ENCODE measurements at regions not wholly inside any gene's neighbourhood (a gene's known extent, or its start where the extent isn't known, plus 50 kb on each side); places are given as distances from the start of the nearest gene placed in this dataset.
A peak's percentile ranks its signal among the peaks of the same experiment; 100 is the strongest.
"Not testable (repeated sequence)": the region's sequence is repeated elsewhere in the genome, so short reads cannot be mapped to it uniquely, and the experiment has no call there.

- no peak for DNase-seq
These were observed 154.0 kb downstream of the THBS2 start for GRCh38 chr6:169099411-169100202.

GRCh38 chr6:169098651-169099050 is 155.0 kb downstream of the THBS2 start:
- not testable (repeated sequence) for DNase-seq

- DNase-seq, result no peak
These were observed 155.5 kb downstream of the THBS2 start for GRCh38 chr6:169098116-169098515.

GRCh38 chr6:169097381-169097959 is 156.2 kb downstream of the THBS2 start:
- DNase-seq, result no peak

- DNase-seq, result no peak
These were observed 157.3 kb downstream of the THBS2 start for GRCh38 chr6:169096388-169096787.

- DNase-seq, result no peak
These were observed 158.5 kb downstream of the THBS2 start for GRCh38 chr6:169095153-169095552.

- DNase-seq, result no peak
These were observed 159.1 kb downstream of the THBS2 start for GRCh38 chr6:169094552-169094950.

GRCh38 chr6:169093770-169094551 is 159.7 kb downstream of the THBS2 start:
- no peak for DNase-seq

GRCh38 chr6:169093066-169093723 is 160.5 kb downstream of the THBS2 start:
- no peak for DNase-seq

- DNase-seq, result peak; percentile 87
These were observed 161.3 kb downstream of the THBS2 start for GRCh38 chr6:169092375-169092774.

GRCh38 chr6:169090514-169091127 is 163.0 kb downstream of the THBS2 start:
- not testable (repeated sequence) for DNase-seq

GRCh38 chr6:169088762-169089161 is 164.9 kb downstream of the THBS2 start:
- DNase-seq, result no peak

GRCh38 chr6:169087443-169088041 is 166.1 kb downstream of the THBS2 start:
- no peak for DNase-seq

- not testable (repeated sequence) for DNase-seq
These were observed 167.0 kb downstream of the THBS2 start for GRCh38 chr6:169086616-169087015.

GRCh38 chr6:169086020-169086419 is 167.6 kb downstream of the THBS2 start:
- no peak for DNase-seq

- DNase-seq, result no peak
These were observed 168.2 kb downstream of the THBS2 start for GRCh38 chr6:169085466-169085865.

GRCh38 chr6:169084557-169084956 is 169.1 kb downstream of the THBS2 start:
- not testable (repeated sequence) for DNase-seq

GRCh38 chr6:169084067-169084466 is 169.6 kb downstream of the THBS2 start:
- DNase-seq, result no peak

- DNase-seq, result peak; percentile 61
These were observed 170.2 kb downstream of the THBS2 start for GRCh38 chr6:169083508-169083874.

GRCh38 chr6:169082817-169083507 is 170.7 kb downstream of the THBS2 start:
- no peak for DNase-seq

GRCh38 chr6:169082093-169082492 is 171.6 kb downstream of the THBS2 start:
- no peak for DNase-seq

- no peak for DNase-seq
These were observed 172.4 kb downstream of the THBS2 start for GRCh38 chr6:169081248-169081647.
